ENCODE measurements at regions not wholly inside any gene's neighbourhood (a gene's known extent, or its start where the extent isn't known, plus 50 kb on each side); places are given as distances from the start of the nearest gene placed in this dataset.

DNA sequence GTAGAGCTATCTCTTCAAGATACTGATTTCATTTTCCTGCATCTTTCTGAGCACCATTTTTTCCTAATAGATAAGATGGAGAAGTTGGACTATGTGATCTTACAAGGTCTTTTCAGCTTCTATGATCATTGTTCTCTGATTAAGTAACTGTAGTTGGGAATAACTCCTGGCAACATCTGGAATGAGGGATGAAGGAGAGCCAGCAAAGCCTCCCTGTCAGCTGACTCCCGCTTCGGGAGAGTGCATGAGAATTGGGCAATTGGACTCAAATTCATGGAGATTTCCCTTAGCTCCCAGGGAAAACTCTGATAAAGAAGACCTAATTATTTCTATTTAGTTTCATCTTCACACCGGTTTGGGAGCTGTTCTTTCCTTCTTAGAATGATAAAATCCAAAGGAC, 146.1 kb downstream of the CCDC71L start:
- DNase-seq (ENCODE audit: extremely low spot score), result no peak
- TF ChIP-seq, protein P1, sequence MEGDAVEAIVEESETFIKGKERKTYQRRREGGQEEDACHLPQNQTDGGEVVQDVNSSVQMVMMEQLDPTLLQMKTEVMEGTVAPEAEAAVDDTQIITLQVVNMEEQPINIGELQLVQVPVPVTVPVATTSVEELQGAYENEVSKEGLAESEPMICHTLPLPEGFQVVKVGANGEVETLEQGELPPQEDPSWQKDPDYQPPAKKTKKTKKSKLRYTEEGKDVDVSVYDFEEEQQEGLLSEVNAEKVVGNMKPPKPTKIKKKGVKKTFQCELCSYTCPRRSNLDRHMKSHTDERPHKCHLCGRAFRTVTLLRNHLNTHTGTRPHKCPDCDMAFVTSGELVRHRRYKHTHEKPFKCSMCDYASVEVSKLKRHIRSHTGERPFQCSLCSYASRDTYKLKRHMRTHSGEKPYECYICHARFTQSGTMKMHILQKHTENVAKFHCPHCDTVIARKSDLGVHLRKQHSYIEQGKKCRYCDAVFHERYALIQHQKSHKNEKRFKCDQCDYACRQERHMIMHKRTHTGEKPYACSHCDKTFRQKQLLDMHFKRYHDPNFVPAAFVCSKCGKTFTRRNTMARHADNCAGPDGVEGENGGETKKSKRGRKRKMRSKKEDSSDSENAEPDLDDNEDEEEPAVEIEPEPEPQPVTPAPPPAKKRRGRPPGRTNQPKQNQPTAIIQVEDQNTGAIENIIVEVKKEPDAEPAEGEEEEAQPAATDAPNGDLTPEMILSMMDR (IDR thresholded peaks at IDR 0.05; ENCODE audit: control extremely low read depth, extremely low read depth, low read depth, missing control alignments), result no peak
- ChIA-PET CTCF (interaction anchor here (0.8 kb wide), 1 partner anchor 339 kb away, joined by 3 read pairs; no protein-coding TSS in a partner anchor), POLR2A (no interaction called here)

DNA sequence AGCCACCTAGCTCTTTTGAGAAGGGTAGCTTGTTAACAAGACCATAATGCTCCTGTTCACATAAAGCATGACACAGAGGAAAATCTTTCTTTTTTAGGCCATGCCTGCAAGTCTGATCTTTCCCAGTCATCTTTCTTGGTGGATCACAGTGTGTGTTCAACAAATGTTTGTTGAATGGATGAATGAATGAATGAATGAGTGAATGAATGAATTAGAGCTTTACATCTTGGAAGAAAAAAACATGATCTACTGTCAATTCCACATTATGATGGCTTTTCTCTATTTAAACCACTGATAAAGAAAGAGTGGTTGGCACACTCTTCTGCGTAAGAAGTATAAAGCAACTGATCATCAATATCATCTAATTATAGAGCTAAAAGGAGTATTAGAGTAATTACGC, 148.7 kb downstream of the CCDC71L start:
- DNase-seq (ENCODE audit: extremely low spot score), result no peak
- TF ChIP-seq, protein P1 (IDR thresholded peaks at IDR 0.05; ENCODE audit: control extremely low read depth, extremely low read depth, low read depth, missing control alignments), result no peak
- POLR2A ChIA-PET, result no interaction called here
- CTCF ChIA-PET, result interaction anchor here (1.4 to 1.6 kb wide), 2 partner anchors 9 to 225 kb away, joined by 3 read pairs; no protein-coding TSS in a partner anchor

DNA sequence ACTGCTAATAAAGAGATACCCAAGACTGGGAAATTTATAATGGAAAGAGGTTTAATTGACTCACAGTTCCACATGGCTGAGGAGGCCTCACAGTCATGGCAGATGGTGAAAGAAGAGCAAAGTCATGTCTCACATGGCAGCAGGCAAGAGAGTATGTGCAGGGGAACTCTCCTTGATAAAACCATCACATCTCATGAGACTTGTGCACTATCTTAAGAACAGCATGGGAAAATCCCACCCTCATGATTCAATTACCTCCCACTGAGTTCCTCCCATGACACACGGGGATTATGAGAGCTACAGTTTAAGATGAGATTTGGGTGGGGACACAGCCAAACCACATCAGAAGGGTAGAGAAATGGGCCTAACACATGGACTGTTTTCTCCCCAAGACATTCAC, 156.3 kb downstream of the CCDC71L start:
- TF ChIP-seq, protein P1 (IDR thresholded peaks at IDR 0.05; ENCODE audit: control extremely low read depth, extremely low read depth, low read depth, missing control alignments), result no peak
- CTCF ChIA-PET, result no interaction called here

DNA sequence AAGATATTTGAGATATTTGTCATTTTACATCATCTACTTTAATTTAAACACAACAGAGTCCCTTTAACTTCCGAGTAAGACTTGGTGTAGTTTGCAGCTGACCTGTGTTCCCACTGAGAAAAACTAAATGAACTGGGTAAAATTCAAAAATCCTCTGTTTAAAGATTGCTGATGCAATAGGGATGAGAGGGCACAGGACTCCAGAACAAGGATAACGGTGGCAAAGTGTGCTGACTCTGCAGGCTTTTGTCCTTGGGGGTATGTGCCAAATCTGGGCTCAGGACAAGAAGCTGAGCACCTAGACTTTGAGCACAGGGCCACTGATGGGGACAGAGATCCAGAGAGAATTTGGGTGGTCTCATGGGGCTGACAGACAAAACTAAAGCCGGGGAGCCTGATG, 156.8 kb downstream of the CCDC71L start:
- POLR2A ChIA-PET, result no interaction called here
- DNase-seq (ENCODE audit: extremely low spot score), result no peak
- TF ChIP-seq, protein P1 (IDR thresholded peaks at IDR 0.05; ENCODE audit: control extremely low read depth, extremely low read depth, low read depth, missing control alignments), result no peak
- CTCF ChIA-PET, result no interaction called here

More for the DNA sequence above, 156.3 kb downstream of the CCDC71L start:
- DNase-seq (ENCODE audit: extremely low spot score), result no peak
- POLR2A ChIA-PET, result no interaction called here

DNA sequence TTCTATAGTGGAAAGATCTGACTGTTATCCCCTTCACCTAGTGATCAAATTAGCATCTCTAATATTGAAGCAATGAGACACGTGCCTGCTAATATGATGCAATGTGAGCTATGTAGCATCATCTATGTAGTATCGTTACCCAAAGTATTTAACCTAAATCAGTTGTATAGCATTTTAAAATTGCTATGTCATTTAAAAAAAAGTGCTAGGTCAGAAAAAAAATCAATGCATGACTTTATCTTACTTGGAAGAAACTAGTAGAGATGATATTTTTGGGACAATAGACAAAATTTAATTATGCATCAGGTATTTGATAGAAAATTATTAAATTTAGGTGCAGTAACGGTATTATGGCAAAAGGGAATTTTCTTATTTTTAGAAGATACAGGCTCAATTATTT, 157.3 kb downstream of the CCDC71L start:
- DNase-seq (ENCODE audit: extremely low spot score), result no peak
- TF ChIP-seq, protein P1 (IDR thresholded peaks at IDR 0.05; ENCODE audit: control extremely low read depth, extremely low read depth, low read depth, missing control alignments), result no peak
- CTCF ChIA-PET, result no interaction called here
- POLR2A ChIA-PET, result no interaction called here

DNA sequence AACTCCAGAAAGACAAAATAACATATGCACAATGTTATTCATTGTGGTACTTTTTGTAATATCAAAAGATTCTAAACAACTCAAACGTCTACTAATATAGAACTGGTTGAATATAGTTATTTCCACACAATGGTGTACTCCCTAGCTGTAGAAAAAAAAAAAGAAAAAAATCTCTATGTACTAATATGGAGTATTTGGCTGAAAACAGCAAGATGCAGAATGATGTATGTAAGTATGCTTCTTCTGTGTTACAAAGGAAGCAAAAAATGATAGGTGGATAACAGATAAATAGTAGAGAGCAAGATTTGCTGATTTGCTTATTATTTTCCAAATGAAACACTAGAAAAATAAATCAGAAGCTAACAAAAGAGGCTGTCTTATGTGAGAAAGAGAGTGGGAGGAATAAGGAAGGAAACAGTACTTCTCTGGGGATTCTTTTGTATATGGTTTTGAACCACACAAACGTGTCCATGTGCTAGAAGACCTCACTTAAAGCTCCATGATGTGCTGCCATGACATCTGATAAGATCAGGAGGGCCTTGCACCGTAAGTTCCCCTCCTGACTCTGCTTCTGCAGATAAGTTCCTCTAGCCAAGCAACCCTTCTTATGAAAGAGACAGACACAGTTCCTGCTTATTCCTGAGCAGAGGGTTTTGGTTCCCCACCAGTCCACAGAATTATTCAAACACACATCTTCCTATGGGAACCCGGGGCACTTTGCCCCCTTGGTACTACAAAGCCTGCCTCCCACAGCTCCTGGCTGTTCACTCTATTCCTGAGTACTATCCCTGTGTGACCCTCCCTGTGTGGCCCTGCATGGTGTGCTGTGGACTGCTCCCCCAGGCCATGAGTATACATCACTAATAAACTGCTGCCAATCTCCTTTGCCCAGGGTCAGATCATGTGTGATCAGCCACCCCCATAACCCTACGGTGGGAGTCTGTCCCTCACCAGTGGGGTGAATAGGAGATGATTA, 159.1 kb downstream of the CCDC71L start:
- no peak for DNase-seq (ENCODE audit: extremely low spot score)
- ChIA-PET CTCF (no interaction called here), POLR2A (no interaction called here)
- TF ChIP-seq, protein P1 (IDR thresholded peaks at IDR 0.05; ENCODE audit: control extremely low read depth, extremely low read depth, low read depth, missing control alignments), result no peak
